AG04449 (cell line): ENCODE measurements at regions not wholly inside any gene's neighbourhood (a gene's known extent, or its start where the extent isn't known, plus 50 kb on each side); places are given as distances from the start of the nearest gene placed in this dataset.

Source experiments
- CTCF ChIA-PET: fragments of 350-600 bp; formaldehyde crosslinking; extraction: SDS; loops from one replicate; lab custom pipeline; 2021; ENCODE audit warnings: antibody characterized with exemption; lab: Yijun Ruan, JAX
- POLR2A ChIA-PET: fragments of 400-600, 350-600 bp; formaldehyde crosslinking; extraction: SDS; loops from one replicate; lab custom pipeline; 2020; ENCODE audit warnings: antibody characterized with exemption, inconsistent platforms; lab: Yijun Ruan, JAX
- DNase-seq: peaks from one replicate; pipeline ENCODE4 v3.0.0-alpha.2; 2010; ENCODE audit warnings: low read depth, low spot score
- H3K4me3 ChIP-seq: 2 replicates; pipeline ENCODE4 v1.5.1; 2011; ENCODE audit warnings: low read depth, mild to moderate bottlenecking, control low read depth, low read length
- CTCF ChIP-seq: IDR thresholded peaks from one replicate; pipeline ENCODE4 v1.5.1; 2011; ENCODE audit warnings: mild to moderate bottlenecking, moderate library complexity, low read length, control low read depth, inconsistent platforms; ENCODE audit not compliant: insufficient read depth; ENCODE audit errors: missing control alignments

- no peak for DNase-seq
- H3K4me3 ChIP-seq: no peak overlapping the region
- no peak for TF ChIP-seq CTCF
- POLR2A ChIA-PET: no interaction called here
- CTCF ChIA-PET: no interaction called here
These were observed 193.9 kb upstream of the RASGEF1B start for GRCh38 chr4:81665649-81666048.

GRCh38 chr4:81665045-81665444 lies 193.3 kb upstream of the RASGEF1B start:
- ChIA-PET POLR2A (no interaction called here), CTCF (no interaction called here)
- H3K4me3 ChIP-seq: no peak overlapping the region
- DNase-seq: no peak
- no peak for TF ChIP-seq CTCF

GRCh38 chr4:81664079-81664478 lies 192.4 kb upstream of the RASGEF1B start:
- TF ChIP-seq CTCF: no peak
- no peak overlapping the region for H3K4me3 ChIP-seq
- DNase-seq: no peak
- POLR2A ChIA-PET: no interaction called here
- CTCF ChIA-PET: no interaction called here

GRCh38 chr4:81663368-81663767 lies 191.7 kb upstream of the RASGEF1B start:
- DNase-seq: no peak
- no peak for TF ChIP-seq CTCF
- H3K4me3 ChIP-seq: no peak overlapping the region
- POLR2A ChIA-PET: no interaction called here
- CTCF ChIA-PET: no interaction called here

- POLR2A ChIA-PET: no interaction called here
These were observed 187.3 kb upstream of the RASGEF1B start for GRCh38 chr4:81659051-81659450.

GRCh38 chr4:81652069-81652478 lies 180.4 kb upstream of the RASGEF1B start:
- ChIA-PET CTCF (no interaction called here), POLR2A (no interaction called here)
- no peak for TF ChIP-seq CTCF
- no peak overlapping the region for H3K4me3 ChIP-seq
- DNase-seq: no peak

More at GRCh38 chr4:81659051-81659450, 187.3 kb upstream of the RASGEF1B start:
- no peak for TF ChIP-seq CTCF
- CTCF ChIA-PET: no interaction called here
- no peak overlapping the region for H3K4me3 ChIP-seq
- no peak for DNase-seq
